HL-60 (cell line): ENCODE measurements at regions not wholly inside any gene's neighbourhood (a gene's known extent, or its start where the extent isn't known, plus 50 kb on each side); places are given as distances from the start of the nearest gene placed in this dataset.

Experiments used
- DNase-seq, 2 experiments: peaks; one replicate each; pipeline ENCODE4 v3.0.0-alpha.2; 2010 to 2020; ENCODE audit warnings: low read depth in 1 of 2, low spot score in 1 of 2
- H3K27ac ChIP-seq: fragments of 250-450 bp; sonication (Bioruptor Pico); replicated peaks from 2 replicates; pipeline ENCODE4 v1.5.1; 2020; ENCODE audit warnings: mild to moderate bottlenecking, moderate library complexity
- H3K27me3 ChIP-seq: fragments of 250-450 bp; sonication (Bioruptor Pico); 2 replicates; pipeline ENCODE4 v1.5.1; 2021; ENCODE audit warnings: mild to moderate bottlenecking, moderate library complexity; ENCODE audit not compliant: insufficient read depth, poor library complexity, severe bottlenecking
- H3K4me3 ChIP-seq: replicated peaks from 2 replicates; pipeline ENCODE4 v1.5.1; 2011; ENCODE audit warnings: mild to moderate bottlenecking, control low read depth, low read length; ENCODE audit not compliant: insufficient read depth
- GABPA ChIP-seq: IDR thresholded peaks from 2 replicates; pipeline ENCODE4 v1.6.1; 2012; ENCODE audit warnings: low read depth
- POLR2AphosphoS5 ChIP-seq: IDR thresholded peaks from 2 replicates; pipeline ENCODE4 v1.6.1; 2012; ENCODE audit warnings: low read depth
- REST ChIP-seq: IDR thresholded peaks from 2 replicates; pipeline ENCODE4 v1.6.1; 2012; ENCODE audit warnings: low read depth; ENCODE audit not compliant: insufficient replicate concordance
- SPI1 ChIP-seq: IDR thresholded peaks from 2 replicates; pipeline ENCODE4 v1.6.1; 2012; ENCODE audit warnings: low read depth, mild to moderate bottlenecking, borderline replicate concordance
- TF ChIP-seq, protein P1 (sequence below): IDR thresholded peaks from one replicate; pipeline ENCODE4 v1.5.1; 2011; ENCODE audit warnings: low read length, control low read depth, inconsistent platforms; ENCODE audit not compliant: insufficient read depth

DNA sequence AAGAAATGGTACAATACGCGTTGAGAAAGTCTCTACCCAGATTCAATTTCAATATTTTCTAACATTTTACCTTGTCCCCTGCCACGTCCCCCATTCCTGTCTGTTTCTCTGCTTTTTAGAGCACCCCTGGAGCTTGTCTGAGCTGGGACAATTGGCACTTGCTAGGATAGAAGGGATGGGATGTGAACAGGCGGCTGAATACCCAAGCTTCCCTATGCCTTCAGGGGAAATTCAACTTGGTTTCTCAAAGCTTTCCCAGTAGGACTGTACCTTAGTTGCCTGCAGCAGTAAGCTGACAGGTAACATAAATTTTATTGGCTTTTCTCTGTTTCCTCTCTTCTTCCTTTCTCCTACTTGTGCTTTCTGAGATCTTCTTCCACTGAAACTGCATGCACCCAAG is 1663.3 kb downstream of the EFNB2 start:
- Histone ChIP-seq H3K4me3 (no peak overlapping the region), H3K27me3 (no peaks in the 10 kb centered on the region), H3K27ac (peak overlapping the region; percentile 64)
- no peak for TF ChIP-seq POLR2AphosphoS5
- no peak for TF ChIP-seq REST
- TF ChIP-seq SPI1: no peak
- TF ChIP-seq, protein P1, sequence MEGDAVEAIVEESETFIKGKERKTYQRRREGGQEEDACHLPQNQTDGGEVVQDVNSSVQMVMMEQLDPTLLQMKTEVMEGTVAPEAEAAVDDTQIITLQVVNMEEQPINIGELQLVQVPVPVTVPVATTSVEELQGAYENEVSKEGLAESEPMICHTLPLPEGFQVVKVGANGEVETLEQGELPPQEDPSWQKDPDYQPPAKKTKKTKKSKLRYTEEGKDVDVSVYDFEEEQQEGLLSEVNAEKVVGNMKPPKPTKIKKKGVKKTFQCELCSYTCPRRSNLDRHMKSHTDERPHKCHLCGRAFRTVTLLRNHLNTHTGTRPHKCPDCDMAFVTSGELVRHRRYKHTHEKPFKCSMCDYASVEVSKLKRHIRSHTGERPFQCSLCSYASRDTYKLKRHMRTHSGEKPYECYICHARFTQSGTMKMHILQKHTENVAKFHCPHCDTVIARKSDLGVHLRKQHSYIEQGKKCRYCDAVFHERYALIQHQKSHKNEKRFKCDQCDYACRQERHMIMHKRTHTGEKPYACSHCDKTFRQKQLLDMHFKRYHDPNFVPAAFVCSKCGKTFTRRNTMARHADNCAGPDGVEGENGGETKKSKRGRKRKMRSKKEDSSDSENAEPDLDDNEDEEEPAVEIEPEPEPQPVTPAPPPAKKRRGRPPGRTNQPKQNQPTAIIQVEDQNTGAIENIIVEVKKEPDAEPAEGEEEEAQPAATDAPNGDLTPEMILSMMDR: no peak
- no peak for TF ChIP-seq GABPA
- no peak for DNase-seq

DNA sequence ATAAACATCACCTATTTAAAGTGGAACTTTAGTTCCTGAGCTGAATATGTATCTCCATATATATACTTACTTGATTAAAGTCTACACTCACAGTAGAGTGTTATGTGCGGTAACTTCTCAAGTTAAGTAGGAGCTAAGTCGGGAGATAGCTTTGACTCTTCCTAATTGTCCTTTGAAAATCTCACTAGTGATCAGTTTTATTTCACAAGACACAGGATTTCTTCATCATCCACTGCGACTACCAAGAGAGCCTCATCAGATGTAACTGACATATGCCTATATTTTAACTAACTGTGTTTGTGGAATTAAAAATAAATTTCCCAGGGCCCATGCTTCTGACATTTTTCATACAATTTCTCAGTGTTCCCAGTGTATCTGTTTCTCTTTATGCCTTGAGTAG is 1664.0 kb downstream of the EFNB2 start:
- Histone ChIP-seq H3K4me3 (no peak overlapping the region), H3K27ac (peak overlapping the region; percentile 64), H3K27me3 (no peaks in the 10 kb centered on the region)
- TF ChIP-seq, protein P1: no peak
- TF ChIP-seq SPI1: no peak
- no peak for TF ChIP-seq GABPA
- TF ChIP-seq POLR2AphosphoS5: no peak
- TF ChIP-seq REST: no peak
- peak; percentile 44 to 58 for DNase-seq

- Histone ChIP-seq H3K4me3 (no peak overlapping the region), H3K27ac (peak overlapping the region; percentile 64), H3K27me3 (no peaks in the 10 kb centered on the region)
- peak; percentile 57 to 66 for DNase-seq
- TF ChIP-seq SPI1 (peak; percentile 35; the same call in 1 of the 2 replicates), REST (no peak), GABPA (0 out of 2 replicates have a peak, but pooled peaks have one; percentile 10), POLR2AphosphoS5 (peak; percentile 57; the same call in 1 of the 2 replicates)
- TF ChIP-seq, protein P1: no peak
Measured at GRCh38 chr13:104869501-104869900, 1666.0 kb downstream of the EFNB2 start.
